Choroid plexus epithelial cell (primary cell): ENCODE measurements at regions not wholly inside any gene's neighbourhood (a gene's known extent, or its start where the extent isn't known, plus 50 kb on each side); places are given as distances from the start of the nearest gene placed in this dataset.

Source experiments
- DNase-seq: peaks from one replicate; pipeline ENCODE4 v3.0.0-alpha.2; 2010; ENCODE audit warnings: low read depth
- H3K4me3 ChIP-seq: 2 replicates; pipeline ENCODE4 v1.5.1; 2011; ENCODE audit warnings: low read depth, mild to moderate bottlenecking, control low read depth, low read length, moderate library complexity
- CTCF ChIP-seq: conservative IDR thresholded peaks from 2 replicates; pipeline ENCODE4 v1.5.1; 2011; ENCODE audit warnings: low read depth, mild to moderate bottlenecking, control low read depth, inconsistent platforms, low read length, moderate library complexity

- no peak overlapping the region for H3K4me3 ChIP-seq
- DNase-seq, result no peak
- TF ChIP-seq CTCF, result no peak
Measured at GRCh38 chr13:22993148-22993547, 187.6 kb upstream of the SGCG start.

- DNase-seq, result no peak
- TF ChIP-seq CTCF, result no peak
Measured at GRCh38 chr13:23003446-23003845, 177.3 kb upstream of the SGCG start.

GRCh38 chr13:23007426-23007825, 173.4 kb upstream of the SGCG start:
- H3K4me3 ChIP-seq, result no peak overlapping the region
- TF ChIP-seq CTCF, result no peak
- DNase-seq, result no peak

More at GRCh38 chr13:23003446-23003845, 177.3 kb upstream of the SGCG start:
- no peak overlapping the region for H3K4me3 ChIP-seq

GRCh38 chr13:23018143-23018542, 162.6 kb upstream of the SGCG start:
- no peak for TF ChIP-seq CTCF
- no peak overlapping the region for H3K4me3 ChIP-seq
- no peak for DNase-seq

- H3K4me3 ChIP-seq, result no peak overlapping the region
- TF ChIP-seq CTCF, result peak; percentile 81
- peak; percentile 69 for DNase-seq
Measured at GRCh38 chr13:23020246-23020843, 160.4 kb upstream of the SGCG start.

- no peak for DNase-seq
- no peak for TF ChIP-seq CTCF
- no peak overlapping the region for H3K4me3 ChIP-seq
Measured at GRCh38 chr13:23021906-23022305, 158.9 kb upstream of the SGCG start.

GRCh38 chr13:23022704-23023103, 158.1 kb upstream of the SGCG start:
- TF ChIP-seq CTCF, result no peak
- no peak for DNase-seq
- no peak overlapping the region for H3K4me3 ChIP-seq
